NCI-H526 (cell line): ENCODE measurements at regions not wholly inside any gene's neighbourhood (a gene's known extent, or its start where the extent isn't known, plus 50 kb on each side); places are given as distances from the start of the nearest gene placed in this dataset.
A peak's percentile ranks its signal among the peaks of the same experiment; 100 is the strongest.

Experiments used
- DNase-seq, 2 experiments: peaks; one replicate each; lab custom pipeline; 2025; lab: John Stamatoyannopoulos, UW

DNA sequence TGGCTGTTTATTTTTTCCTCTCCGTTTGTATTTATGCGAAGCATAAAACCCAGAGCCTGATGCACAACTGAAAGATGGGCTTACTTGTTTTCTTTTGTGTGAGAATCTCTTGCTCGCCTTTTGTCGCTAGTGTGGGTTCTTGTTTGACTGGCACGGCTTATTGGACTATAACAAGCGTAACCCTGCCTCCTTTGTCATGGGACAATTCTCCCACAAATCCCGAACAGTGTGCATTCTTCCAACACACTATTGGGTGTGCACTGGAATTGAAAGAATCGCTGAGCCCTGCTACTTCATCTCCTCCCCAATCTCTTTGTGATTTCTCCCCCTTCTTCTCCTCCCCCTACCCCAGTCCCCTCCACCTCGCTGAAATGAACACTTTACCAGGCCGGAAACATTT, 110.8 kb downstream of the ZIC5 start:
- DNase-seq, result no peak

DNA sequence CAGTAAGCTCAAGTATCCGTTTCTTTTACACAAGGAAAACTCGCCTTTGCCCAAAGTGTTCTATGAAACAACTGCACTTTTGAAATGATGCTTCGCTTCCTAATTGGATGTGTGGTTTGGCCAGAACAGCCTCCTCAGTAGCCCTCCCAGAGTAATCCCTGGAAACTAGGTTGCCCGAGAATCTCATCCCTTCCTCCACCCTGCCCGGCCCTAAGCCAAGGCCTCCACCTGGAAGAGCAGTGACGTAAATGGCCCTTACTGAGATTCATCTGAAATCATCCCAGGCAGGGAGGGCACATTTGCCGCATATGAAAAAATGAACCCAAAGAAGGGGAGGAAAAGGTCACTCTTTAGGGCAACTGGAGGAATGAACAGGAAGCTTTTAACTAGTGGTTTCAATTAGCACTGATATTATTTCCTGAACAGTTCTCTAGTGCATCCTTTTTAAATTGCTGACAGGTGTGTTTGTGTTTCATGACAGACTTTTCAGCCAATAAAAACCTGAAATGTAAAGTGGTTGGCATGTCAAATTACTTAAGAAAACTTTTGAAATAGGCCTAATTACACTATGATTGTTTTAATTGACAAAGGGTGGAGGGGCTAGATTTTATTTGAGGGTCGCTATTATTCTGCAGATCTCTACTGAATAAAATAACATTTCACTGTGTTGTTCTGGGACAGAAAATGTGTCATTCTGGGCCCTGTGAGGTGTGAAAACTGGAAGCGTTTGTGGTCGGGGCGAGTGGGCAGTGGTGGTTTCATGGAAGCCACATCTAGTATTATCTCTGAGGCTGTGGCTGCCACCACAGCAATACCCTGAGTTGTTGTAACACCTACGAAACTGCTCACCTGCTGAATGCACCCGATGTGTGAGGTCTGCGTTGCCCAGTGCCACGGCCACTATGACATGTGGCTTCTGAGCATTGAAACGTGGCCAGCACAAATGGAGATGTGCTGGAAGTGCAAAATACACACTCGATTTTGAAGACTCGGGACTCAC, 112.1 kb downstream of the ZIC5 start:
- DNase-seq, result no peak

DNA sequence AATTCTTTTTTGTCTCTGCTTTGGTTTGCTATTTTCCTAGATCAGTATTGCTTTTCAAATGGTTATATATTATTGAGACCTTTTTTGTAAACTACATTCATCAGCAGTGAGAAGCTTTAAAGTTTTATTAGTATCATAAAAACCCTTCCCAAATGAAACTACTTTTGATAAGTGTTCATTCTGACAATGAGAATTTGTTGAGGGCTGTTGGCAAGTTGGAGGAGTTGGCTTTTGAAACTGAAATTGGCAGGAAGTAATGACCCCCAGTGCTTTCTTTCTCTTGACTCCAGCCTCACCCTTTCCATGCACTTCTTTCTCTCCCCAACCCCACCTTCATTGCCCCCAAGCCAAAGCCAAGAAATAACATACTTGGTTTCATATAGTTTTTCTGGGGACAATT, 113.8 kb downstream of the ZIC5 start:
- no peak for DNase-seq

DNA sequence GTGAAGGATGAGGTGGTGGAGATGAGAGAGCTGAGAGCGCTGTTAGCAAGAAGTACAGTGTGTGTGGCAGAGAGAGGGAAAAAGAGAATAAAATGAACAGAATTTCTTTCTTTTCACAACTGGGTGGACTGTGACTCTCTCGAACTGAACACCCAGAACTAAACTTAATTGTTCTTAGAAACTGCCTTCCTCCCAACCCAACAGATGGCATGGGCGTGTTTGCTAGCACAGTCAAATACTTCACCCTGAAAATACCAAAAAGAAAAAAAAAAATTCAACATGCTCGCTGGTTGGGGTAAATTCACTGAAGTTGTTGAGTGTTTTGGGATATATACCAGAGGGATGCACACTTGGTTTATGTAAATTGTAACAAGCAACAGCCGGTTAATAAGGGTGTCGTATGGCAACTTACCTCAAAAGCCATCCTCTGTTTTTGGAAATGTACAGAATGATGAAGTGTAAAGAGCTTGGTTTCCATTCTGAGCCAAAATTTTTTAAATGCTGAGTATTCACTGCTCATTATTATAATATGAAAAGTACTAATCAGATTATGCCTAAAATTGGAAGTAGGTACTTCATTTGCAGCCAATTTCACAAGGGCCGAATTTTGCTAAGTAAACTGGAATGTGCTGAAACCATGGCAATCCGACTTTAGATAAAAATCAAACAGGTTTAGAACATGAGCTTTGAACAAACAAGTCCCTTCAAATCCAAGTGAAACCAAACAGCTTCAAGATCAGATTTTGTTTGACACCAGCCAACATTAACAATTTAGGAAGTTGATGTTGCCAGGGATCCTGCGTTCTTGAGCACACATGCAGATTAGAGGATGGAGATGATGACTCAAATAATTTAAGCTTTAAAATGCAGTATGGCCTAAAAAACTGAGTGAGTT, 115.8 kb downstream of the ZIC5 start:
- no peak for DNase-seq

DNA sequence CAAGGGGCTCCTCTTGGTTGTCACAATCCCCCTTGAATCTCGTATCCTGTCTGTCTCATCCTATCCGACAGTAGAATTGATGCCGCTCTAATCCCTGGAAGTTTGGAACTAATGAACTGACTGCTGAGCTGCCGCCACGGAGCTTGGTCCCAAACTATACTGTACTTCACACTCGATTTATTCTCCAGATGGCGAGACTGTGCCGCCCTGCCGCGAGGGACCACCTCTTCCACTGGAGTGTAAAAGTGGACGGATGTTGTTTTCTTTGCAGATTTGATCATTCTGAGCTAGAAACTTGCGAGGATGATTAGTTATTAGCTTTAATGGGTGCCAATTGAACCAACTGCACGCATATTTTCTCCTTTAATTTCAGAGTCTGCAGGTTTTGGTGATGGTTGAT, 117.2 kb downstream of the ZIC5 start:
- no peak for DNase-seq

DNA sequence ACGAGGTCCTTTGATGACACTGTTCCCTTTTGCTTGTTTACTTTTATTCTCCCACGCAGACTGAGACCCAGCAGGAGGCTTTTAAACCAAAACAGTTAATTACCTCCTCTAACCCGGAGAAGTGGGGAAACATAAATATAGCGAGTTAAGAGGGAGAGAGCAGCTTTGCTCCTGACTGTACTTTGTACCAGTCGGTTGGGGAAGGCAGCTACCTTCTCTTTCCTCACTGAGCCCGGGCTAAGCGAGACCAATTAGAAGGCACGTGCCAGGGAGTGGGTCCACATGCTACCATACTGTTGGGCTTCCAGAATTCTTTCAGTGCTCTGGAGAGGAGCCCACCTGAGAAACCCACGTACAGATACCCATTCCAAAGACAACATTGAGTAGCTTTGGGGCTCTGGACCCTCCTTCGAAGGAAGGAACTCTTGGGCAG, 124.2 kb downstream of the ZIC5 start:
- DNase-seq, result no peak

- DNase-seq, result peak in 1 of 2 experiments; percentile 32
These were observed 126.2 kb downstream of the ZIC5 start for GRCh38 chr13:99845161-99845874.

DNA sequence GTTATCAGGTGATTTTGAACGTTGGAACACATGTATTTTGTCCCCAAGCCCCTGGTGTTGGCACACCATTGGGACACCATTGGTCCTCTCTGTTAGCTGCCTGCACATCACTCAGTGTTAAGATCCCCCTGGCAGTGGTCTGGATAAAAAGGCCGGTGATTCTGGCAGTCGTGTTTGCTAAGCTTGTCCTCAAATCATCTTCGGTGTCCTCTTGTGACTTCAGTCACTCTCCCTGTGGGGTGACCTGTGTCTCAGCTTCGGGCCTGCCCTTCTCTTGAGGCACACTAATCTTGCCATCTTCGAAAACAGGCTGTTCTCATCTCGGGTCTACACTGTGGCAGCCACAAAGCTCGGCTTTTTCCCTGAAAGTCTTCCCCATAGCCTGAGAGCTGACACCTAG, 127.1 kb downstream of the ZIC5 start:
- no peak for DNase-seq

DNA sequence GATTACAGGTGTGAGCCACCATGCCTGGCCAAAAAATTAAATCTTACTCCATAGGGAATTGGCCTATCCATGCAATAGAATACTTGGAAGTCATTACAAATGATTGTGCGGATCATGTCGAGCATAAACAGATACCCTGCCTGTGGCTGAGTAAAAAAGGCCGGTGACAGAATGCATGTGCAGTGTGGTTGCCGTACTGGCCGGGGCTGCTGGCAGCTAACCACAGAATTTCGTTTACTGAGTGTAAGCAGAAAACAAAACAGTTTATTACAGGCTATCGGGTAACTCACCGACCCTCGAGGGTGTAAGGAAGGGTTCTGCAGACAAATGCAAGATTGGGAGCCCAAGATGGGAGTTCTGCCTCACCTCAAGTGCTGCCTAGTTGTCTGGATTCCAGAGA, 127.7 kb downstream of the ZIC5 start:
- DNase-seq, result no peak

DNA sequence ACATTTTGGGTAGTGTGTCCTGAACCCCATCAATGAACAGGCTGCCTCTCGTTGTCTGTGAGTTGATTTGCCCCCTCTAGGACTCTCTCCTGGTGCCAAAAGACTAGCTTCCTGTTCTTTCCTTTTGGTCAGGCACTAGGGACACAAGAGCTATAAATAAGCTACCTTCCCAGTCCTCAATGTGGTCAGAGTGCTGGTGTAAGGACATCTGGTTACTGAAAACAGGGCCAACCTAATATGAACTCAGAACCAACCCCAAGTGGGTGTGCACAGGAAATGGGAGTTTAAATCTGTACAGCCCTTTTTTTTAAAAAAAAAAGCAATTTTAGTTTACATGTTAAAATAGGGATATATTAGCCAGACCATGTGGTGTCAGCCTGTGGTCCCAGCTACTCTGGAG, 129.2 kb downstream of the ZIC5 start:
- no peak for DNase-seq

DNA sequence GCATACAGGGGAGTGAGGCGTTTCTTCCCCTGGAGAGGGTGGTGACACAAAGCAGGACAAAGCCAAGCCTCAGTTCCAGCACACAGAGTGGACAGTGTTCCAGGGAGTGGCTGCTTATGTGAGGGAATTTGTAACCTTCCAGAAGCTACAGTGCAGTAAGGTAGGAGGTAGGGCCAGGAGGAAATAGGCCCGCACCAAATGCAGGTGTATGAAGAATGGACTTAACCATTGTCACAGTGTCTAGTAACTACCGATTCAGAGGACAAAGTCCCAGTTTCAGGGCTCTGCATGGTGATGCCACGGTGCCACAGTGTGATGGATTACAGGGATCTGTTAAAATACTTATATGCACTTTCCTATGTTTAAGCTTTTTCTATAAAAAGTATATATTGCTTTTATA, 135.3 kb downstream of the ZIC5 start:
- no peak for DNase-seq

- no peak for DNase-seq
These were observed 136.1 kb downstream of the ZIC5 start for GRCh38 chr13:99835442-99835841.

DNA sequence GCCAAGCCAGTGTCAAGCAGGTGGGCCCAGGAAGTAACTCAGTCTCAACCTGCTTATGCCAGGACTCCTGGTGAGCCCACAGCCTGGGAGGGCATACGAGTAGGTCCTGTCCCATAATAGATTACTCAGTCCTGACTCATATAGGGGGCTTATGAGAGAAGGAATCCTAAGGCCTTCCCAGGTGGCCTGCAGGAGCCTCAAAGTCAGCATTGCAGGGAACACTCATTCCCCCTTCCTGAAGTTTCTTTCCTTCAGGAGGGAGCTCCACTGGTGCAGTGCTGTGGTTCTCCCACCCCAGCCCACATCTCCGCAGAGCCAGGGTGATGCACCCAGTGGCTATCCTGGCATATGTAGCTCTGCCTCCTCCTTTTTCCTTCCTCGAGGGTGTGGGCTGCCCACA, 137.3 kb downstream of the ZIC5 start:
- DNase-seq, result no peak

DNA sequence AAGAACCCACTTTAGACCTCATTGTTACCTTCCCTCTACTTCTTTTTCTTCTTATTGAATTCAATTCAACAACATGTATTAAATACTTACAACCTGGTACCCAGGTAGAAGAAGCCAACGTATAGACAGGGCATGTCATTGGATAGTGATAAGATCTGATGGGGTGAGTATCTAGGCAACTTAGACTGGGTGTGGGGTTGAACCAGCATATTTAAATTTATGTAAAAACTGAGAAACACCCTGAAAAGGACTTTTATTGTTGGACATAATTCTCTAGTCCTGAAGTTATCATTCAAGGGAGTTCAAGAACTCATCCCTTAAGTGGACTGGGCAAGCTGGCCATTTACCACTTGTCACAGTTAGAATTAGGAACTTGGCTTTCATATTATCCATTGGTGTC, 139.2 kb downstream of the ZIC5 start:
- DNase-seq, result no peak

DNA sequence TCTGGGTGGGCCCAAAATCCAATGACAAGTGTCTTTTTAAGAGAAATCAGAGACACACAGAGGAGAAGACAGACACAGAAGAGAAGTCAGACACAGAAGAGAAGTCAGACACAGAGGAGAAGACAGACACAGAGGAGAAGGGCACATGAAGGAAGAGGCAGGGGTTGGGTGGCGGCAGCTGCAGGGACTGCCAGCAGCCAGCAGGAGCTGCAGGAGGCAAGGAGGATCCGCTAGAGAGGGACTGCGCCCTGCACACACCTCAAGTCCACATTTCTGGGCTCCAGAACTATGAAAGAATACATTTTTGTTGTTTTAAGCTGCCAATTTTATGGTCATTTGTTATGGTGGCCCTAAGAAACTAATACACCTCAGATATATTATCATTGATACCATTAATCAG, 140.6 kb downstream of the ZIC5 start:
- no peak for DNase-seq

DNA sequence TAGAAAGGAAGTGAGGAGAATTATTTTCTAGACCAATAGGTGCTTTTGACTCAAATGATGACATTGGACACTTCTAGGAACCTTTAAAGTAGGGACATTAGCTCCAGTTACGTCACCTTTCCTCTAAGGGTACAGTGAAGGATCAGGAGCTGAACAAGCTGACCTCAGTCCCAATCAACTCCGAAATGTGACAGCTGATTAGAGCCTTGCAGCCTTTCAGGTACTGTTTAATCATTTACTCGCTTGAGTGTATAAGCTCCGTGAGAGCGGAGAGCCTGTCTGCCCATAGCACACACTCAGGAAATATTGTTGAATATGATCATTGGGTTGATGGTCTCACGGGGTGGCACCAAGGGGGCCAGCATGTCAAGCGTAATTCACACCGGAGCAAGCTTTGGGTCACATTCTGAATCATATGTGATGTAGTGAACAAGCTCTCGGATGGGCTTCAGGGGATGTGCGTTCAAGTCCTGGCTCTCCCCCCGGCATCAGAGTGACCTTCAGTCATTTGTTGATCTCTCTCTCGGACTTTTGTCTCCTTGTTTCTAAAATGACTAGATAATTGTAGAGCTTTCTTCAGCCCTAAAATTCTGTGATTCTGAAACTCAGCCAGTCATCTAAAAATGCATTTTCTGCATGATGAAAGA, 141.9 kb downstream of the ZIC5 start:
- DNase-seq, result no peak

- DNase-seq, result no peak
These were observed 142.4 kb downstream of the ZIC5 start for GRCh38 chr13:99829161-99829560.

- no peak for DNase-seq
These were observed 142.8 kb downstream of the ZIC5 start for GRCh38 chr13:99828735-99829134.

GRCh38 chr13:99828123-99828522, 143.4 kb downstream of the ZIC5 start:
- DNase-seq, result no peak

DNA sequence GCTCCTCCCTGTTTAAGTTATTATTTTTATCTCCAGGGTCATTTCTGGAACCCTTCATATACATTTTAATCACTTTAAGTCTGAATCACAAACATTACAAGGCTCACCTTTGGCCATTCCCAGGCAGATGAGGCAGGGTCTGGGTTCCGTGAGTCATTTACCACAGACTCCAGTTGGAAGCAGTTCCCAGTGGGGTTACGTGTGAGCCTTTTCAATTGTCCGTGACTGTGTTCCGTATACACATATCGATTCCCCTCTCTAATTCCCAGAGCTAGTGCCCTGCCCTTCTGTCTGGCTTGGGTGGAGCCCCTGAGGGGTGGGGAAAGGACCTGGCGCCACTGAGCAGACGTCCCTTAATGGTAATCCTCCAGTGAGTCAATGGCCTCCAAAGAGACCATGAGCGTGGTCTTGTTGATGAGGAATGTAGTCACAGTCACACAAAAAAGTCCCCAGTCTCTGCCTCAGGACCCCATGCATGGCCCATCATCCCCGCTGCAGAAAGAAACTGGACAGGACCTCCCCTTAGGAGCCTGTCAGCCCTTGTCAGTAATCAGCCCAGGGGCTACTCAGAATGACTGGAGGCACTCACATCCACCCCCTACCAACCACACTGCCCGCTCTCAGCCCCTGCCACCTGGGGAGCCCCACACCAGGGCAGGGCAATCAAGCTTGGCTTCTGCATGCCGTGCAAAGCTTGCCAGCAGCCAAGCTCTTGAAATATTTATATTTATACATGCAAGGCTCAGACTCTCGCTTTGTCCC, 144.4 kb downstream of the ZIC5 start:
- no peak for DNase-seq

DNA sequence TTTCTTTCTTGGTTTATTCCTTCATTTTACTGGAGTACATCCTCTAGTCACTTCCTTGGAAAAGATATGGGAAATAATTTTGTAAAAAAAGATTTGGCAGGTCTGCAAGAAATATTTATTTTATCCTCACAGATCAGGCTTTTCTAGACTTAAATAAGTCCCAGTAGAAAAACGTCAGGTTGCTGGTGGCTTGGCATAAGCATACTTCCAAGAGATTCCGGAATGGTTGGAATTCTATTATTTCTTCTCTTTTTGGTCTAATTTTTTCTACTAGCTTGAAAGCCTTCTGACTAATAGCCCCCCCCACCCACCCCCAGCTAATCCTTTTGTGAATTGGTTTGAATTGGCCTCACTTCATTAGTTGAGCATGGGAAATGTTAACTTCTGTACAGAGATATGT, 147.6 kb downstream of the ZIC5 start:
- DNase-seq, result no peak
